IMR-90 (cell line): ENCODE measurements at regions not wholly inside any gene's neighbourhood (a gene's known extent, or its start where the extent isn't known, plus 50 kb on each side); places are given as distances from the start of the nearest gene placed in this dataset.

Experiments used
- ATAC-seq: fragments of 200-7000 bp; cut with Tn5 transposase; 2 replicates; pipeline ENCODE4 v1.9.1; 2020; ENCODE audit warnings: low read depth, mild to moderate bottlenecking, moderate library complexity
- BruUV-seq: library from RNA; stranded (reverse); fragments of 400-500 nt; replicated peaks from 2 replicates; lab custom pipeline; 2021; lab: Mats Ljungman, UMichigan
- CTCF ChIA-PET: fragments of 300-600 bp; formaldehyde crosslinking; extraction: SDS; loops from one replicate; lab custom pipeline; 2021; ENCODE audit warnings: antibody characterized with exemption; lab: Yijun Ruan, JAX
- POLR2A ChIA-PET: fragments of 300-600 bp; sonication (Branson Sonifier 250); formaldehyde crosslinking; loops from one replicate; lab custom pipeline; 2022; ENCODE audit warnings: antibody characterized with exemption; ENCODE audit not compliant: unreplicated experiment; lab: Charles Lee
- DNase-seq: peaks from one replicate; pipeline ENCODE4 v3.0.0; 2013
- H2AFZ ChIP-seq: replicated peaks from 2 replicates; pipeline ENCODE3; 2013; ENCODE audit warnings: low read length, mild to moderate bottlenecking; ENCODE audit not compliant: poor library complexity
- H2AK5ac ChIP-seq: 2 replicates; pipeline ENCODE4 v1.6.1; 2013; ENCODE audit warnings: low read depth, low read length, inconsistent platforms
- H2AK9ac ChIP-seq: replicated peaks from 2 replicates; pipeline ENCODE3; 2013; ENCODE audit warnings: mild to moderate bottlenecking, low read depth, low read length, moderate library complexity; ENCODE audit not compliant: poor library complexity
- H2BK120ac ChIP-seq: 2 replicates; pipeline ENCODE4 v1.6.1; 2013; ENCODE audit warnings: low read depth, low read length, inconsistent platforms
- H2BK15ac ChIP-seq: 3 replicates; pipeline ENCODE4 v1.6.1; 2013; ENCODE audit warnings: low read depth, low read length, inconsistent platforms
- H2BK20ac ChIP-seq: 2 replicates; pipeline ENCODE4 v1.6.1; 2013; ENCODE audit warnings: low read depth, mild to moderate bottlenecking, inconsistent platforms, low read length, moderate library complexity
- H2BK5ac ChIP-seq: 2 replicates; pipeline ENCODE4 v1.6.1; 2013; ENCODE audit warnings: mild to moderate bottlenecking, low read depth, low read length, inconsistent platforms; ENCODE audit not compliant: poor library complexity, severe bottlenecking
- H3K14ac ChIP-seq: replicated peaks from 2 replicates; pipeline ENCODE4 v1.6.1; 2013; ENCODE audit warnings: low read depth, low read length, inconsistent platforms
- H3K18ac ChIP-seq: 2 replicates; pipeline ENCODE4 v1.6.1; 2013; ENCODE audit warnings: low read depth, low read length, control low read depth
- H3K23ac ChIP-seq: 2 replicates; pipeline ENCODE4 v1.6.1; 2013; ENCODE audit warnings: low read depth, low read length, inconsistent platforms
- H3K27ac ChIP-seq: 2 replicates; pipeline ENCODE4 v1.5.1; 2013; ENCODE audit warnings: mild to moderate bottlenecking, control low read depth, low read length; ENCODE audit not compliant: insufficient read depth
- H3K27me3 ChIP-seq: 2 replicates; pipeline ENCODE4 v1.6.1; 2013; ENCODE audit warnings: low read length; ENCODE audit not compliant: control insufficient read depth, insufficient read depth
- H3K36me3 ChIP-seq: 2 replicates; pipeline ENCODE4 v1.6.1; 2013; ENCODE audit warnings: low read length, mixed read lengths; ENCODE audit not compliant: control insufficient read depth, insufficient read depth
- H3K4ac ChIP-seq: 2 replicates; pipeline ENCODE4 v1.6.1; 2013; ENCODE audit warnings: low read depth, low read length, inconsistent platforms
- H3K4me1 ChIP-seq: 2 replicates; pipeline ENCODE4 v1.6.1; 2013; ENCODE audit warnings: low read length, mixed read lengths; ENCODE audit not compliant: control insufficient read depth, insufficient read depth
- H3K4me2 ChIP-seq: 2 replicates; pipeline ENCODE4 v1.6.1; 2013; ENCODE audit warnings: low read depth, mild to moderate bottlenecking, control low read depth, low read length, moderate library complexity
- H3K4me3 ChIP-seq: 2 replicates; pipeline ENCODE4 v1.5.1; 2013; ENCODE audit warnings: low read depth, mild to moderate bottlenecking, control low read depth, low read length, moderate library complexity; ENCODE audit not compliant: insufficient read depth
- H3K56ac ChIP-seq: 2 replicates; pipeline ENCODE4 v1.6.1; 2013; ENCODE audit warnings: low read length, inconsistent platforms; ENCODE audit not compliant: insufficient read depth; ENCODE audit errors: extremely low read depth
- H3K79me1 ChIP-seq, 2 experiments: 2 replicates each; pipeline ENCODE4 v1.6.1; 2013; ENCODE audit warnings: low read length in 2 of 2, inconsistent platforms in 1 of 2, low read depth in 1 of 2
- H3K9ac ChIP-seq: 2 replicates; pipeline ENCODE4 v1.6.1; 2013; ENCODE audit warnings: low read depth, low read length, control low read depth
- H3K9me1 ChIP-seq: 2 replicates; pipeline ENCODE4 v1.6.1; 2013; ENCODE audit warnings: low read length, inconsistent platforms; ENCODE audit not compliant: insufficient read depth
- H3K9me3 ChIP-seq: 2 replicates; pipeline ENCODE4 v1.6.1; 2013; ENCODE audit warnings: low read length; ENCODE audit not compliant: control insufficient read depth, insufficient read depth
- H4K20me1 ChIP-seq: 2 replicates; pipeline ENCODE4 v1.6.1; 2013; ENCODE audit warnings: low read length, inconsistent platforms; ENCODE audit not compliant: insufficient read depth
- H4K5ac ChIP-seq: 2 replicates; pipeline ENCODE4 v1.6.1; 2013; ENCODE audit warnings: mild to moderate bottlenecking, low read depth, low read length, control low read depth
- H4K8ac ChIP-seq, 2 experiments: 2 replicates each; pipeline ENCODE4 v1.6.1; 2013; ENCODE audit warnings: low read depth in 2 of 2, low read length in 2 of 2, control low read depth in 1 of 2, inconsistent platforms in 1 of 2
- H4K91ac ChIP-seq: 2 replicates; pipeline ENCODE4 v1.6.1; 2013; ENCODE audit warnings: low read depth, low read length, inconsistent platforms; ENCODE audit not compliant: insufficient read depth
- CEBPB ChIP-seq: IDR thresholded peaks from 2 replicates; pipeline ENCODE4 v1.6.1; 2012; ENCODE audit warnings: low read depth, low read length, improper control_type of control experiment
- CHD1 ChIP-seq: IDR thresholded peaks from 2 replicates; pipeline ENCODE4 v1.6.1; 2012; ENCODE audit warnings: low read depth, low read length, improper control_type of control experiment
- CTCF ChIP-seq: conservative IDR thresholded peaks from 2 replicates; pipeline ENCODE4 v1.5.1; 2012; ENCODE audit warnings: mild to moderate bottlenecking, low read depth, low read length, improper control_type of control experiment
- FOS ChIP-seq: fragments of 150-350 bp; IDR thresholded peaks from 2 replicates; pipeline ENCODE4 v1.6.1; 2016; ENCODE audit warnings: low read depth, low read length
- MAFK ChIP-seq: IDR thresholded peaks from 2 replicates; pipeline ENCODE4 v1.6.1; 2012; ENCODE audit warnings: low read depth, low read length, improper control_type of control experiment
- NFE2L2 ChIP-seq: fragments of 150-350 bp; IDR thresholded peaks from 2 replicates; pipeline ENCODE4 v1.6.1; 2016; ENCODE audit warnings: low read depth, mild to moderate bottlenecking, low read length
- POLR2A ChIP-seq: IDR thresholded peaks from 2 replicates; pipeline ENCODE4 v1.6.1; 2012; ENCODE audit warnings: mild to moderate bottlenecking, low read depth, low read length
- WGBS, 2 experiments: methylation state at CpG; one replicate each; pipeline versions ENCODE4 v1.1.5 to v1.1.7; 2013; ENCODE audit warnings: missing lambda C conversion rate in 2 of 2; ENCODE audit not compliant: insufficient read length in 1 of 2; ENCODE audit errors: extremely low coverage in 2 of 2; 5-methylcytosine and 5-hydroxymethylcytosine counted together
- dilution Hi-C: fragments of 300-500 bp; cut with HindIII; formaldehyde crosslinking; loops from one replicate; pipeline ENCODE4 v1.14.3; 2018; ENCODE audit warnings: low sequenced_read_pairs; ENCODE audit not compliant: unreplicated experiment
- in situ Hi-C: fragments of 300-500 bp; cut with MboI; formaldehyde crosslinking; loops from 3 replicates; pipeline ENCODE4 v1.14.3; 2019; ENCODE audit warnings: low sequenced_read_pairs, inconsistent platforms, mixed read lengths
- intact Hi-C: fragments of 100-400 bp; cut with micrococcal nuclease; formaldehyde crosslinking; loops from 2 replicates; pipeline ENCODE4 v1.10.0; 2022
- TF ChIP-seq, protein P1 (sequence below): fragments of 150-350 bp; IDR thresholded peaks from 2 replicates; pipeline ENCODE4 v1.6.1; 2017; ENCODE audit warnings: mild to moderate bottlenecking, antibody characterized with exemption, low read length, low read depth

- in situ Hi-C loops: no loop called here
Observed at GRCh38 chr13:67390462-67391086, 160.4 kb upstream of the PCDH9 start.

More at GRCh38 chr13:67390462-67391086, 160.4 kb upstream of the PCDH9 start:
- no TSS peak for BruUV-seq
- no peaks in the 10 kb centered on the region for H3K9me3 ChIP-seq
- no peak overlapping the region; a peak in 1 of 4 replicates for H4K8ac ChIP-seq
- H3K36me3 ChIP-seq: no peaks in the 10 kb centered on the region
- DNase-seq (peak; percentile 76), ATAC-seq (peak; percentile 84)
- TF ChIP-seq CHD1 (no peak), CTCF (no peak), POLR2A (no peak), CEBPB (no peak), MAFK (no peak), FOS (peak; percentile 58), NFE2L2 (no peak)
- TF ChIP-seq, protein P1, sequence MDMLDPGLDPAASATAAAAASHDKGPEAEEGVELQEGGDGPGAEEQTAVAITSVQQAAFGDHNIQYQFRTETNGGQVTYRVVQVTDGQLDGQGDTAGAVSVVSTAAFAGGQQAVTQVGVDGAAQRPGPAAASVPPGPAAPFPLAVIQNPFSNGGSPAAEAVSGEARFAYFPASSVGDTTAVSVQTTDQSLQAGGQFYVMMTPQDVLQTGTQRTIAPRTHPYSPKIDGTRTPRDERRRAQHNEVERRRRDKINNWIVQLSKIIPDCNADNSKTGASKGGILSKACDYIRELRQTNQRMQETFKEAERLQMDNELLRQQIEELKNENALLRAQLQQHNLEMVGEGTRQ: no peak
- intact Hi-C loops: no loop called here
- H3K18ac ChIP-seq: 0 out of 2 replicates have a peak overlapping the region, but pooled peaks have one; percentile 34
- dilution Hi-C loops: no loop called here
- ChIA-PET CTCF (no interaction called here), POLR2A (no interaction called here)
- H2AK5ac ChIP-seq: no peak overlapping the region
- no peak overlapping the region for H4K91ac ChIP-seq
- H3K4me1 ChIP-seq: peaks cover 2% of the 10 kb centered on the region; the same call in 1 of the 2 replicates
- no peak overlapping the region for H3K56ac ChIP-seq
- H3K4me2 ChIP-seq: no peak overlapping the region
- H3K27me3 ChIP-seq: no peaks in the 10 kb centered on the region
- no peak overlapping the region for H2AK9ac ChIP-seq
- H2AFZ ChIP-seq: no peak overlapping the region
- no peak overlapping the region for H3K4ac ChIP-seq
- no peak overlapping the region for H3K4me3 ChIP-seq
- H2BK20ac ChIP-seq: no peak overlapping the region
- no CpG with 5 or more reads among the region's 2 CpGs for WGBS, 2 experiments
- H3K14ac ChIP-seq: 0 out of 2 replicates have a peak overlapping the region, but pooled peaks have one; percentile 9
- no peak overlapping the region for H2BK120ac ChIP-seq
- peak overlapping the region; percentile 54 for H2BK5ac ChIP-seq
- H4K20me1 ChIP-seq: no peaks in the 10 kb centered on the region
- H4K5ac ChIP-seq: no peak overlapping the region
- no peak overlapping the region for H3K23ac ChIP-seq
- H3K27ac ChIP-seq: no peak overlapping the region
- no peak overlapping the region for H2BK15ac ChIP-seq
- no peak overlapping the region for H3K9ac ChIP-seq
- H3K79me1 ChIP-seq: no peaks in the 10 kb centered on the region
- no peaks in the 10 kb centered on the region for H3K9me1 ChIP-seq
